Left lung (tissue), 4 donors: ENCODE measurements at regions not wholly inside any gene's neighbourhood (a gene's known extent, or its start where the extent isn't known, plus 50 kb on each side); places are given as distances from the start of the nearest gene placed in this dataset.

ENCODE experiments used
- ATAC-seq: fragments of 200-7000 bp; cut with Tn5 transposase; one replicate; pipeline ENCODE4 v1.9.1; 2020; ENCODE audit warnings: moderate library complexity
- DNase-seq, 4 donors: peaks; one replicate each; pipeline ENCODE4 v3.0.0-alpha.2; 2013 to 2020
- H3K27ac ChIP-seq, 2 donors: fragments of 200-600 bp; sonication (generic) in 1 of 2; one replicate each; pipeline versions ENCODE4 v1.5.0 to v1.8.0; 2020 to 2021
- H3K27me3 ChIP-seq, 2 donors: fragments of 200-600 bp; sonication (generic) in 1 of 2; one replicate each; pipeline versions ENCODE4 v1.5.0 to v1.8.0; 2020 to 2021
- H3K36me3 ChIP-seq, 2 donors: fragments of 200-600 bp; sonication (generic) in 1 of 2; one replicate each; pipeline versions ENCODE4 v1.5.0 to v1.8.0; 2020 to 2021
- H3K4me1 ChIP-seq, 2 donors: fragments of 200-600 bp; one replicate each; pipeline ENCODE4 v1.8.0; 2021
- H3K4me3 ChIP-seq, 2 donors: fragments of 200-600 bp; sonication (generic) in 1 of 2; one replicate each; pipeline versions ENCODE4 v1.5.0 to v1.8.0; 2020 to 2021; ENCODE audit warnings: mild to moderate bottlenecking in 1 of 2
- H3K9me3 ChIP-seq, 2 donors: fragments of 200-600 bp; sonication (generic) in 1 of 2; one replicate each; pipeline versions ENCODE4 v1.5.0 to v1.8.0; 2020 to 2021
- intact Hi-C, 2 donors: fragments of 100-400 bp; cut with DNase I; formaldehyde crosslinking; loops; one replicate each; pipeline versions ENCODE4 v1.11.2 to v1.14.2; 2022
- TF ChIP-seq, protein P1 (sequence below), 2 donors: fragments of 200-600 bp; sonication (generic) in 1 of 2; IDR thresholded peaks; one replicate each; pipeline versions ENCODE4 v1.5.0 to v1.8.0; 2021; ENCODE audit warnings: antibody characterized with exemption in 2 of 2
- donor health status: DM: no; HTN: yes; CAD: no.
- donor health status: DM: no; HTN: no; CAD: no.

DNA sequence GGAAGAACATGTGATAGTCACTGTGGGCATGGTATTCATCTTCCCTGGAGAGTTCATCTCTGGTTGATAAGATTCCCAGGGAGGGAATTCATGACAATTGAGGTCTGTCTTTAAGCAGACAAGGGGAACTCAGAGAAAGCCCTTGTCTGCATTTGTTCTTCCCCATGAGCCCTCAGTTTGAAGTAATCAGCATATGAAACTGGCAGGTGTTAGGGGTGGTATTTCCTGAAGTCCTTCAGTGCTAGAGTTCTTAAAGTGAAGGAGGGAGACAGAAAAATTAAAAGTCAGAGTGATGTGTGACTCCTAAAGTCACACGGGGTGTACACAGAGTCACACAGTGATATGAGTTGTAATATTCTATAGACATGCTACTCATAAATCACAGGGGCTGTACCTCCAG, 60.6 kb upstream of the SYK start:
- H3K27ac ChIP-seq, result no peak overlapping the region
- H3K9me3 ChIP-seq, result peaks cover 0 to 21% of the 10 kb centered on the region in 2 donors
- no peaks in the 10 kb centered on the region for H3K36me3 ChIP-seq
- DNase-seq, result no peak
- no peaks in the 10 kb centered on the region for H3K27me3 ChIP-seq
- TF ChIP-seq, protein P1, sequence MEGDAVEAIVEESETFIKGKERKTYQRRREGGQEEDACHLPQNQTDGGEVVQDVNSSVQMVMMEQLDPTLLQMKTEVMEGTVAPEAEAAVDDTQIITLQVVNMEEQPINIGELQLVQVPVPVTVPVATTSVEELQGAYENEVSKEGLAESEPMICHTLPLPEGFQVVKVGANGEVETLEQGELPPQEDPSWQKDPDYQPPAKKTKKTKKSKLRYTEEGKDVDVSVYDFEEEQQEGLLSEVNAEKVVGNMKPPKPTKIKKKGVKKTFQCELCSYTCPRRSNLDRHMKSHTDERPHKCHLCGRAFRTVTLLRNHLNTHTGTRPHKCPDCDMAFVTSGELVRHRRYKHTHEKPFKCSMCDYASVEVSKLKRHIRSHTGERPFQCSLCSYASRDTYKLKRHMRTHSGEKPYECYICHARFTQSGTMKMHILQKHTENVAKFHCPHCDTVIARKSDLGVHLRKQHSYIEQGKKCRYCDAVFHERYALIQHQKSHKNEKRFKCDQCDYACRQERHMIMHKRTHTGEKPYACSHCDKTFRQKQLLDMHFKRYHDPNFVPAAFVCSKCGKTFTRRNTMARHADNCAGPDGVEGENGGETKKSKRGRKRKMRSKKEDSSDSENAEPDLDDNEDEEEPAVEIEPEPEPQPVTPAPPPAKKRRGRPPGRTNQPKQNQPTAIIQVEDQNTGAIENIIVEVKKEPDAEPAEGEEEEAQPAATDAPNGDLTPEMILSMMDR (IDR thresholded peaks at IDR 0.05), result no peak
- intact Hi-C loops, result no loop called here
- no peak for ATAC-seq
- no peak overlapping the region for H3K4me3 ChIP-seq
- no peaks in the 10 kb centered on the region for H3K4me1 ChIP-seq

DNA sequence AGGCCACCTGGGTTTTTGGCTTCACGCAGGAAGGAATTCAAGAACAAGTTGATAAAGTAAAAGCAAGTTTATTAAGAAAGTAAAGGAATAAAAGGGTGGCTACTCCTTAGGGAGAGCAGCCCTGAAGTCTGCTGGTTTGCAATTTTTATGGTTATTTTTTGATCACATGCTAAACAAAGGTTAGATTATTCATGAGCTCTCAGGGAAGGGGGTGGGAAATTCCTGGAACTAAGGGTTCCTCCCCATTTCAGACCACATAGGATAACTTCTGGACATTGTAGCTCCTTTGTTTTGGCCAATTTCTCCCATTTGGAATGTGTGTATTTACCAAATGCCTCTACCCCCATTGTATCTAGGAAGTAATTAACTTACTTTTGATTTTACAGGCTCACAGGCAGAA, 63.9 kb upstream of the SYK start:
- Histone ChIP-seq H3K27me3 (no peaks in the 10 kb centered on the region), H3K4me1 (no peaks in the 10 kb centered on the region), H3K27ac (no peak overlapping the region), H3K9me3 (peaks cover 0 to 21% of the 10 kb centered on the region in 2 donors), H3K4me3 (no peak overlapping the region), H3K36me3 (no peaks in the 10 kb centered on the region)
- intact Hi-C loops, result no loop called here
- ATAC-seq, result no peak
- DNase-seq, result no peak
- TF ChIP-seq, protein P1 (IDR thresholded peaks at IDR 0.05), result no peak

DNA sequence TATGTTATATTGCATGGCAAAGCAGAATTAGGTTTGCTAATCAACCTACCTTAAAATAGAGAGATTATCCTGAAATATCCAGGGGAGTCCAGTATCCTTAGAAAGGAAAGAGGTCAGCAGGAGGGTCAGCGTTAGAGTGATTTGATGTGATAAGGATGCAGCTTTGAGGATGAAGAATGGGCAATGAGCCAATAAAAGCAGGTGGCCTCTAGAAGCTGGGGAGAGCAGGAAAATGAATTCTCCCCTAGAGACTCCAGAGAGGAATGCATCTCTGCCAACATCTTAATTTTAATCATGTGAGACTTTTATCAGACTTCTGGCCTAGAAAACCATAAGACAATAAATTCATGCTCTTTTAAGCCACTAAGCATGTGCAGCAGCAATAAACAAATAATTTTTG, 65.7 kb upstream of the SYK start:
- no peaks in the 10 kb centered on the region for H3K36me3 ChIP-seq
- H3K27me3 ChIP-seq, result peaks cover 0 to 3% of the 10 kb centered on the region in 2 donors
- no peak overlapping the region for H3K4me3 ChIP-seq
- intact Hi-C loops, result no loop called here
- TF ChIP-seq, protein P1 (IDR thresholded peaks at IDR 0.05), result no peak
- H3K9me3 ChIP-seq, result peaks cover 0 to 21% of the 10 kb centered on the region in 2 donors
- DNase-seq (no peak), ATAC-seq (no peak)
- no peak overlapping the region for H3K27ac ChIP-seq
- no peaks in the 10 kb centered on the region for H3K4me1 ChIP-seq

DNA sequence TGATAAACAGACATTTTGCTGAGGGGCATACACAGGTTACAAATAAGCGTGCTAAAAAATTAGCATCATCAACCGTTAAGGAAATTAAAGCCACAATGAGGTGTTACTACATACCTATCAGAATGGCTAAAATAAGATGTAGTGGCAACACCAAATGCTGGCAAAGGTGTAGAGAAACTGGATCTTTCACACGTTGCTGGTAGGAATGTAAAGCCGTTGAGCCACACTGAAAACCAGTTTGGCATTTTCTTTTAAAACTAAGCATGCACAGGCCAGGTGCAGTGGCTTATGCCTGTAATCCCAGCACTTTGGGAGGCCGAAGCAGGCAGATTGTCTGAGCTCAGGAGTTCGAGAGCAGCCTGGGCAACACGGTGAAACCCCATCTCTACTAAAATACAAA, 67.0 kb upstream of the SYK start:
- Histone ChIP-seq H3K27ac (no peak overlapping the region), H3K9me3 (peaks cover 0 to 13% of the 10 kb centered on the region in 2 donors), H3K4me3 (no peak overlapping the region), H3K4me1 (no peaks in the 10 kb centered on the region), H3K36me3 (no peaks in the 10 kb centered on the region), H3K27me3 (peaks cover 0 to 3% of the 10 kb centered on the region in 2 donors)
- no peak for DNase-seq
- TF ChIP-seq, protein P1 (IDR thresholded peaks at IDR 0.05), result no peak
- intact Hi-C loops, result no loop called here
- ATAC-seq, result no peak

DNA sequence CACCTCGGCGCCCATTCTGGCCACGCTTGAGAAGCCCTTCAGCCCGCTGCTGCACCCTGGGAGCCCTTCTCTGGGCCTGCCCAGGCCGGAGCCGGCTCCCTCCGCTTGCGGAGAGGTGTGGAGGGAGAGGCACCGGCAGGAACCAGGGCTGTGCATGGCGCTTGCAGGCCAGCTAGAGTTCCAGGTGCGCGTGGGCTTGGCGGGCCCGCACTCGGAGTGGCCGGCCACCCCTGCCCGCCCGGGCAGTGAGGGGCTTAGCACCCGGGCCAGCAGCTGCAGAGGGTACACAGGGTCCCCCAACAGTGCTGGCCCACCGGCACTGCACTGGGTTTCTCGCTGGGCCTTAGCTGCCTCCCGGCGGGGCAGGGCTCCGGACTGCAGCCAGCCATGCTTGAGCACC, 72.3 kb upstream of the SYK start:
- TF ChIP-seq, protein P1 (IDR thresholded peaks at IDR 0.05), result no peak
- DNase-seq (peak in 1 of 4 donors; percentile 54), ATAC-seq (no peak)
- Histone ChIP-seq H3K4me3 (no peak overlapping the region), H3K27ac (no peak overlapping the region), H3K36me3 (no peaks in the 10 kb centered on the region), H3K9me3 (no peaks in the 10 kb centered on the region), H3K27me3 (peaks cover 0 to 3% of the 10 kb centered on the region in 2 donors), H3K4me1 (no peaks in the 10 kb centered on the region)
- intact Hi-C loops, result no loop called here
